HG02623 (cell line): ENCODE measurements at regions not wholly inside any gene's neighbourhood (a gene's known extent, or its start where the extent isn't known, plus 50 kb on each side); places are given as distances from the start of the nearest gene placed in this dataset.

ENCODE experiments used
- ATAC-seq: cut with Tn5 transposase; IDR thresholded peaks from one replicate; pipeline ENCODE4 v1.9.1; 2021; ENCODE audit warnings: moderate library complexity; ENCODE audit not compliant: unreplicated experiment

- ATAC-seq = no peak
Measured at GRCh38 chr6:19637010-19637409, 200.2 kb upstream of the ID4 start.

- ATAC-seq = no peak
Measured at GRCh38 chr6:19638931-19639330, 198.2 kb upstream of the ID4 start.

- no peak for ATAC-seq
Measured at GRCh38 chr6:19643287-19643686, 193.9 kb upstream of the ID4 start.

- no peak for ATAC-seq
Measured at GRCh38 chr6:19643713-19644112, 193.5 kb upstream of the ID4 start.

GRCh38 chr6:19655744-19656143, 181.4 kb upstream of the ID4 start:
- ATAC-seq = no peak

- no peak for ATAC-seq
Measured at GRCh38 chr6:19660123-19660910, 176.9 kb upstream of the ID4 start.

- ATAC-seq = no peak
Measured at GRCh38 chr6:19662911-19663310, 174.3 kb upstream of the ID4 start.

- no peak for ATAC-seq
Measured at GRCh38 chr6:19663479-19663878, 173.7 kb upstream of the ID4 start.

GRCh38 chr6:19664050-19664449, 173.1 kb upstream of the ID4 start:
- no peak for ATAC-seq

GRCh38 chr6:19664878-19665612, 172.1 kb upstream of the ID4 start:
- ATAC-seq = no peak

GRCh38 chr6:19665613-19665909, 171.6 kb upstream of the ID4 start:
- ATAC-seq = no peak

GRCh38 chr6:19668710-19669109, 168.5 kb upstream of the ID4 start:
- no peak for ATAC-seq

- no peak for ATAC-seq
Measured at GRCh38 chr6:19669206-19669605, 168.0 kb upstream of the ID4 start.

- no peak for ATAC-seq
Measured at GRCh38 chr6:19682859-19683258, 154.3 kb upstream of the ID4 start.

- ATAC-seq = no peak
Measured at GRCh38 chr6:19690325-19691075, 146.7 kb upstream of the ID4 start.

GRCh38 chr6:19691465-19692167, 145.6 kb upstream of the ID4 start:
- no peak for ATAC-seq

- no peak for ATAC-seq
Measured at GRCh38 chr6:19692506-19693298, 144.5 kb upstream of the ID4 start.

GRCh38 chr6:19694697-19695096, 142.5 kb upstream of the ID4 start:
- ATAC-seq = no peak

- no peak for ATAC-seq
Measured at GRCh38 chr6:19697744-19698290, 139.4 kb upstream of the ID4 start.

- no peak for ATAC-seq
Measured at GRCh38 chr6:19699932-19700331, 137.2 kb upstream of the ID4 start.
